Caco-2 (cell line): ENCODE measurements at regions not wholly inside any gene's neighbourhood (a gene's known extent, or its start where the extent isn't known, plus 50 kb on each side); places are given as distances from the start of the nearest gene placed in this dataset.

Source experiments
- BruUV-seq: library from RNA; stranded (reverse); fragments of 400-500 nt; replicated peaks from 2 replicates; lab custom pipeline; 2021; lab: Mats Ljungman, UMichigan
- CTCF ChIA-PET: fragments of 300-600 bp; sonication (Branson Sonifier 250); formaldehyde crosslinking; loops from one replicate; lab custom pipeline; 2022; ENCODE audit warnings: antibody characterized with exemption; lab: Charles Lee
- POLR2A ChIA-PET: fragments of 300-600 bp; sonication (Branson Sonifier 250); formaldehyde crosslinking; loops from one replicate; lab custom pipeline; 2022; ENCODE audit warnings: antibody characterized with exemption; lab: Charles Lee
- DNase-seq, 2 experiments: peaks; one replicate each; pipeline versions ENCODE4 v3.0.0 to v3.0.0-alpha.2; 2020 to 2022
- H3K27me3 ChIP-seq: replicated peaks from 2 replicates; pipeline ENCODE4 v1.6.0; 2011; ENCODE audit warnings: low read length; ENCODE audit not compliant: control insufficient read depth, insufficient read depth
- H3K36me3 ChIP-seq: 2 replicates; pipeline ENCODE4 v1.5.1; 2011; ENCODE audit warnings: low read length; ENCODE audit not compliant: control insufficient read depth, insufficient read depth
- H3K4me1 ChIP-seq: fragments of 250-450 bp; sonication (Bioruptor Pico); 2 replicates; pipeline ENCODE4 v1.5.1; 2020; ENCODE audit warnings: mild to moderate bottlenecking
- H3K4me3 ChIP-seq: 2 replicates; pipeline ENCODE4 v1.5.1; 2011; ENCODE audit warnings: low read depth, mild to moderate bottlenecking, control low read depth, low read length
- H3K9me3 ChIP-seq: fragments of 250-450 bp; sonication (Bioruptor Pico); 2 replicates; pipeline ENCODE4 v1.5.1; 2020; ENCODE audit warnings: mild to moderate bottlenecking, moderate library complexity
- H3K27ac Mint-ChIP-seq: one replicate; pipeline ENCODE4 v1.8.0; 2022; ENCODE audit warnings: mixed read lengths; ENCODE audit not compliant: unreplicated experiment
- H3K27me3 Mint-ChIP-seq: one replicate; pipeline ENCODE4 v1.8.0; 2022; ENCODE audit warnings: mixed read lengths; ENCODE audit not compliant: insufficient read depth, unreplicated experiment
- H3K36me3 Mint-ChIP-seq: one replicate; pipeline ENCODE4 v1.8.0; 2022; ENCODE audit warnings: mild to moderate bottlenecking, mixed read lengths; ENCODE audit not compliant: insufficient read depth, unreplicated experiment
- H3K4me1 Mint-ChIP-seq: one replicate; pipeline ENCODE4 v1.8.0; 2022; ENCODE audit warnings: low read depth, mixed read lengths; ENCODE audit not compliant: unreplicated experiment
- H3K4me3 Mint-ChIP-seq: one replicate; pipeline ENCODE4 v1.8.0; 2022; ENCODE audit warnings: mild to moderate bottlenecking, moderate library complexity, mixed read lengths; ENCODE audit not compliant: unreplicated experiment
- H3K9me3 Mint-ChIP-seq: one replicate; pipeline ENCODE4 v1.8.0; 2022; ENCODE audit warnings: mixed read lengths; ENCODE audit not compliant: unreplicated experiment
- CTCF ChIP-seq, 2 experiments: fragments of 200-600 bp in 1 of 2; IDR thresholded peaks; 1 replicate in 1 of 2; 2 replicates in 1 of 2; pipeline versions ENCODE4 v1.5.1 to v1.8.0; 2011 to 2022; ENCODE audit warnings: antibody characterized with exemption in 1 of 2, control low read depth in 1 of 2, inconsistent platforms in 1 of 2, low read depth in 1 of 2, low read length in 1 of 2, mild to moderate bottlenecking in 1 of 2, moderate library complexity in 1 of 2; ENCODE audit not compliant: insufficient read depth in 1 of 2, severe bottlenecking in 1 of 2, unreplicated experiment in 1 of 2
- intact Hi-C: fragments of 100-400 bp; cut with micrococcal nuclease; formaldehyde crosslinking; loops from one replicate; pipeline ENCODE4 v1.10.0; 2022; ENCODE audit not compliant: unreplicated experiment

GRCh38 chr10:3265088-3265487 lies 92.5 kb upstream of the PITRM1 start:
- no peak overlapping the region for H3K27ac Mint-ChIP-seq
- no peak for TF ChIP-seq CTCF (IDR thresholded peaks at IDR 0.05; ENCODE audit: insufficient read depth in 1 of 2, low read depth in 1 of 2, low read length in 1 of 2, severe bottlenecking in 1 of 2, unreplicated experiment in 1 of 2)
- no peaks in the 10 kb centered on the region for H3K36me3 Mint-ChIP-seq
- Histone ChIP-seq H3K4me3 (no peak overlapping the region), H3K36me3 (no peaks in the 10 kb centered on the region), H3K9me3 (no peaks in the 10 kb centered on the region), H3K27me3 (no peaks in the 10 kb centered on the region), H3K4me1 (no peaks in the 10 kb centered on the region)
- CTCF ChIA-PET = no interaction called here
- intact Hi-C loops = no loop called here
- POLR2A ChIA-PET = no interaction called here
- no peaks in the 10 kb centered on the region for H3K9me3 Mint-ChIP-seq
- peaks cover 5% of the 10 kb centered on the region for H3K4me1 Mint-ChIP-seq
- no peak overlapping the region for H3K4me3 Mint-ChIP-seq
- no TSS peak for BruUV-seq
- peaks cover 5% of the 10 kb centered on the region for H3K27me3 Mint-ChIP-seq
- no peak for DNase-seq

- ChIA-PET POLR2A (no interaction called here), CTCF (no interaction called here)
- Mint-ChIP-seq H3K9me3 (no peaks in the 10 kb centered on the region), H3K36me3 (no peaks in the 10 kb centered on the region), H3K27me3 (peaks cover 5% of the 10 kb centered on the region), H3K4me3 (no peak overlapping the region), H3K4me1 (peaks cover 5% of the 10 kb centered on the region), H3K27ac (no peak overlapping the region)
- no peak for TF ChIP-seq CTCF (IDR thresholded peaks at IDR 0.05; ENCODE audit: insufficient read depth in 1 of 2, low read depth in 1 of 2, low read length in 1 of 2, severe bottlenecking in 1 of 2, unreplicated experiment in 1 of 2)
- Histone ChIP-seq H3K4me1 (no peaks in the 10 kb centered on the region), H3K9me3 (no peaks in the 10 kb centered on the region), H3K27me3 (no peaks in the 10 kb centered on the region), H3K36me3 (no peaks in the 10 kb centered on the region), H3K4me3 (no peak overlapping the region)
- no peak for DNase-seq
- intact Hi-C loops = no loop called here
- no TSS peak for BruUV-seq
Observed at GRCh38 chr10:3264161-3264761, 91.7 kb upstream of the PITRM1 start.

- no TSS peak for BruUV-seq
- H3K27me3 ChIP-seq = no peaks in the 10 kb centered on the region
- Mint-ChIP-seq H3K27me3 (peaks cover 5% of the 10 kb centered on the region), H3K4me1 (peaks cover 5% of the 10 kb centered on the region), H3K4me3 (no peak overlapping the region), H3K27ac (no peak overlapping the region), H3K36me3 (no peaks in the 10 kb centered on the region), H3K9me3 (no peaks in the 10 kb centered on the region)
- DNase-seq = no peak
- H3K36me3 ChIP-seq = no peaks in the 10 kb centered on the region
- TF ChIP-seq CTCF (IDR thresholded peaks at IDR 0.05; ENCODE audit: insufficient read depth in 1 of 2, low read depth in 1 of 2, low read length in 1 of 2, severe bottlenecking in 1 of 2, unreplicated experiment in 1 of 2) = no peak
- ChIA-PET CTCF (no interaction called here), POLR2A (no interaction called here)
- no peaks in the 10 kb centered on the region for H3K4me1 ChIP-seq
- no peak overlapping the region for H3K4me3 ChIP-seq
- no peaks in the 10 kb centered on the region for H3K9me3 ChIP-seq
- intact Hi-C loops = no loop called here
Observed at GRCh38 chr10:3263747-3264146, 91.2 kb upstream of the PITRM1 start.
